Transverse colon (tissue), 4 donors: ENCODE measurements at regions not wholly inside any gene's neighbourhood (a gene's known extent, or its start where the extent isn't known, plus 50 kb on each side); places are given as distances from the start of the nearest gene placed in this dataset.
"Not testable (repeated sequence)": the region's sequence is repeated elsewhere in the genome, so short reads cannot be mapped to it uniquely, and the experiment has no call there.

ENCODE experiments used
- DNase-seq: peaks from one replicate; pipeline ENCODE4 v3.0.0-alpha.2; 2019
- H3K27ac ChIP-seq, 4 donors: fragments of 200-600 bp; sonication (generic); 2 replicates each; pipeline ENCODE4 v1.5.1; 2016 to 2018; ENCODE audit warnings: inconsistent platforms in 4 of 4
- H3K27me3 ChIP-seq: fragments of 200-600 bp; sonication (generic); 2 replicates; pipeline ENCODE4 v1.5.1; 2017; ENCODE audit warnings: inconsistent platforms
- H3K36me3 ChIP-seq, 4 donors: fragments of 200-600 bp; sonication (generic); 2 replicates each; pipeline ENCODE4 v1.5.1; 2017 to 2019; ENCODE audit warnings: inconsistent platforms in 4 of 4
- H3K4me1 ChIP-seq, 4 donors: fragments of 200-600 bp; sonication (generic); 2 replicates each; pipeline ENCODE4 v1.5.1; 2017 to 2020; ENCODE audit warnings: inconsistent platforms in 4 of 4
- H3K4me3 ChIP-seq, 4 donors: fragments of 200-600 bp; sonication (generic); 1 replicate in 1 of 4; 2 replicates in 3 of 4; pipeline versions ENCODE4 v1.5.1 to v1.6.1; 2017 to 2019; ENCODE audit warnings: inconsistent platforms in 4 of 4
- H3K9me3 ChIP-seq, 2 donors: fragments of 200-600 bp; sonication (generic); 2 replicates each; pipeline ENCODE4 v1.5.1; 2017 to 2019; ENCODE audit warnings: inconsistent platforms in 2 of 2
- CTCF ChIP-seq, 5 experiments: fragments of 200-600 bp in 3 of 5; fragments of 450-650 bp in 2 of 5; sonication (generic) in 3 of 5; IDR thresholded peaks; 1 replicate in 2 of 5; 2 replicates in 3 of 5; pipeline ENCODE4 v1.5.1; 2016 to 2017; ENCODE audit warnings: antibody characterized with exemption in 5 of 5, inconsistent platforms in 3 of 5, mild to moderate bottlenecking in 2 of 5, moderate library complexity in 1 of 5
- EP300 ChIP-seq: sonication (generic); formaldehyde crosslinking; IDR thresholded peaks from one replicate; pipeline ENCODE4 v1.6.1; 2017; ENCODE audit warnings: antibody characterized with exemption, low read depth
- POLR2A ChIP-seq: fragments of 450-650 bp; IDR thresholded peaks from one replicate; pipeline ENCODE4 v1.6.1; 2016; ENCODE audit warnings: antibody characterized with exemption, mild to moderate bottlenecking, moderate library complexity
- POLR2AphosphoS5 ChIP-seq, 3 donors: sonication (generic); formaldehyde crosslinking; IDR thresholded peaks; one replicate each; pipeline ENCODE4 v1.6.1; 2016; ENCODE audit warnings: antibody characterized with exemption in 3 of 3
- WGBS, 2 donors: methylation state at CpG; one replicate each; pipeline ENCODE4 v1.1.5; 2018; ENCODE audit warnings: low coverage in 1 of 2; 5-methylcytosine and 5-hydroxymethylcytosine counted together
- in situ Hi-C, 4 donors: fragments of 200-750 bp; cut with MboI; loops; one replicate each; pipeline versions ENCODE4 v1.15.0 to v1.15.1; 2017; ENCODE audit warnings: low sequenced_read_pairs in 3 of 4, low pct_ligation_motif_present in 1 of 4, low pct_unique_long_range_greater_than_20kb in 1 of 4
- intact Hi-C: fragments of 100-400 bp; cut with DNase I; formaldehyde crosslinking; loops from one replicate; pipeline ENCODE4 v1.15.1; 2023; ENCODE audit warnings: low total_unique reads

DNA sequence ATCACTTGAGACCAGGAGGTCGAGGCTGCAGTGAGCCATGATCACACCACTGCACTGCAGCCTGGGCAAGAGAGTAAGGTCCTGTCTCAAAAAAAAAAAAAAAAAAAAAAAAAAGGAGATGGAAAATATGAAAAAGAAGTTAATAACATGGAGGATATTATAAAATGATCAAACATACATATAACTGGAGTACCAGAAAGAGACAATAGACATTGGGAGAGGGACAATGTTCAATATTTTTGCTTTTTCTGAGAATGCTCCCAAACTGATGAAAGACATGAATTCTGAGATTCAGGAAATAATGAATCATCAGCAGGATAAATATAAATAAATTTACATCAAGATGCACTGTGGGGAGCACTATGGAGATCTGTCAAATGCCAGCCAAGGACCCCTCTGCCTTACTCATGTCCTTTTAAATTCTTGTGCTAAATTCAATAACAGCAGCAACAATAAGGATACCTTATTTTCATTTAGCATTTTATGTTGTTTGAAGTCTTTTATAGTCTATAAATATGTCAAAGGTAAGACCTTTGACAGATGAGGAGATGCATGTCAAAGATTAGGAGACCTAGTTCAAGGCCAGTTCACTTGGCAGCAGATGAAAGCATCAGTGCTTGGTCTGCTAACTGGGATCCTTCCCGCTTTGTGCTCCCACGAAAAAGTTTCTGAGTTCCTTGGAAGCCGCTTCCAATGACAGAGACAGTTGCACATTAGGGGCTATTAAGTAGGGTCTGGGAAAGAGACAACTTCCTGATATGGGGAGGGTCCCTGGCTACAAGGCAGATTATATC, 97.7 kb downstream of the TLR5 start:
- WGBS, 2 donors = 50 to 79% methylated on average over 3 to 4 of the region's 4 CpGs
- Histone ChIP-seq H3K27ac (no peak overlapping the region), H3K36me3 (no peaks in the 10 kb centered on the region), H3K9me3 (no peaks in the 10 kb centered on the region), H3K4me1 (no peaks in the 10 kb centered on the region), H3K27me3 (no peaks in the 10 kb centered on the region), H3K4me3 (no peak overlapping the region)
- TF ChIP-seq POLR2A (no peak), CTCF (IDR thresholded peaks at IDR 0.05) (no peak), POLR2AphosphoS5 (IDR thresholded peaks at IDR 0.05) (no peak), EP300 (no peak)
- intact Hi-C loops = no loop called here
- DNase-seq = no peak
- in situ Hi-C loops = no loop called here

GRCh38 chr1:223046011-223046410, 97.0 kb downstream of the TLR5 start:
- Histone ChIP-seq H3K9me3 (no peaks in the 10 kb centered on the region), H3K27me3 (no peaks in the 10 kb centered on the region), H3K27ac (no peak overlapping the region), H3K4me3 (no peak overlapping the region), H3K4me1 (no peaks in the 10 kb centered on the region), H3K36me3 (no peaks in the 10 kb centered on the region)
- in situ Hi-C loops = no loop called here
- 92% methylated on average over 2 of the region's 2 CpGs; no CpG with 5 or more reads in 1 of the 2 donors for WGBS, 2 donors
- intact Hi-C loops = no loop called here
- TF ChIP-seq EP300 (no peak), CTCF (IDR thresholded peaks at IDR 0.05) (no peak), POLR2A (no peak), POLR2AphosphoS5 (IDR thresholded peaks at IDR 0.05) (no peak)
- no peak for DNase-seq

- in situ Hi-C loops, intact Hi-C loops, H3K4me1 ChIP-seq, H3K36me3 ChIP-seq, H3K27me3 ChIP-seq, H3K4me3 ChIP-seq, H3K27ac ChIP-seq, H3K9me3 ChIP-seq, DNase-seq: not testable (repeated sequence)
- WGBS, 2 donors = 75 to 80% methylated on average over 8 of the region's 8 CpGs
Measured at GRCh38 chr1:223046463-223046862, 96.6 kb downstream of the TLR5 start.

DNA sequence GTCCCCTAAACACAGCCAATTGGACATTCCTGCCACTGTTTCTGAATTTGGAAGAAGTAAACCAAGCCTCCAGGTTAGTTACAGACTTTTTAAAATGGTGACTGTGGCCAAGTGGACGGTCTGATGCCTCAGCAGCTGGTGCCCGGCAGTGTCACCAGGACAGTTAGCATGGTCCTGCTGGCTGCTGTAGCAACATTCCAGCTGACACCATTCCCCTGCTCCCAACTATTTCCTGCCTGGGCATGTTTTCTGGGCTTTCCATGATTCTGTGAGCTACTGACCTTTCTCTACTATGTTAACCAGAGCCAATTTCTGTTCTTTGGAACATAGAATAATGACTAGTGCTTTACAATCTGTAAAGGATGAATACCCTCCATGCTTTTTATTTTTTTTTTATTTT, 95.0 kb downstream of the TLR5 start:
- intact Hi-C loops (no loop called here), in situ Hi-C loops (no loop called here)
- H3K27ac ChIP-seq = no peak overlapping the region
- H3K27me3 ChIP-seq = no peaks in the 10 kb centered on the region
- TF ChIP-seq CTCF (IDR thresholded peaks at IDR 0.05) (no peak), POLR2AphosphoS5 (IDR thresholded peaks at IDR 0.05) (no peak), POLR2A (no peak), EP300 (no peak)
- H3K4me1 ChIP-seq = no peaks in the 10 kb centered on the region
- no peaks in the 10 kb centered on the region for H3K36me3 ChIP-seq
- DNase-seq = no peak
- WGBS, 2 donors = 91% methylated on average over 2 of the region's 2 CpGs; no CpG with 5 or more reads in 1 of the 2 donors
- no peaks in the 10 kb centered on the region for H3K9me3 ChIP-seq
- no peak overlapping the region for H3K4me3 ChIP-seq

- 84% methylated on average over 9 of the region's 9 CpGs; no CpG with 5 or more reads in 1 of the 2 donors for WGBS, 2 donors
Measured at GRCh38 chr1:223052462-223052861, 90.6 kb downstream of the TLR5 start.

More at GRCh38 chr1:223052462-223052861, 90.6 kb downstream of the TLR5 start:
- Histone ChIP-seq H3K27ac (peak overlapping the region in 2 of 4 donors; percentile 3 to 58), H3K4me3 (no peak overlapping the region), H3K27me3 (no peaks in the 10 kb centered on the region), H3K36me3 (no peaks in the 10 kb centered on the region), H3K9me3 (no peaks in the 10 kb centered on the region), H3K4me1 (peaks cover 0 to 2% (median 0%) of the 10 kb centered on the region in 4 donors)
- DNase-seq = no peak
- in situ Hi-C loops (no loop called here), intact Hi-C loops (no loop called here)
- no peak for TF ChIP-seq POLR2A
- TF ChIP-seq EP300 = no peak
- no peak for TF ChIP-seq CTCF (IDR thresholded peaks at IDR 0.05)
- TF ChIP-seq POLR2AphosphoS5 (IDR thresholded peaks at IDR 0.05) = no peak
